ENCODE measurements at regions not wholly inside any gene's neighbourhood (a gene's known extent, or its start where the extent isn't known, plus 50 kb on each side); places are given as distances from the start of the nearest gene placed in this dataset.
"Not testable (repeated sequence)": the region's sequence is repeated elsewhere in the genome, so short reads cannot be mapped to it uniquely, and the experiment has no call there.

DNA sequence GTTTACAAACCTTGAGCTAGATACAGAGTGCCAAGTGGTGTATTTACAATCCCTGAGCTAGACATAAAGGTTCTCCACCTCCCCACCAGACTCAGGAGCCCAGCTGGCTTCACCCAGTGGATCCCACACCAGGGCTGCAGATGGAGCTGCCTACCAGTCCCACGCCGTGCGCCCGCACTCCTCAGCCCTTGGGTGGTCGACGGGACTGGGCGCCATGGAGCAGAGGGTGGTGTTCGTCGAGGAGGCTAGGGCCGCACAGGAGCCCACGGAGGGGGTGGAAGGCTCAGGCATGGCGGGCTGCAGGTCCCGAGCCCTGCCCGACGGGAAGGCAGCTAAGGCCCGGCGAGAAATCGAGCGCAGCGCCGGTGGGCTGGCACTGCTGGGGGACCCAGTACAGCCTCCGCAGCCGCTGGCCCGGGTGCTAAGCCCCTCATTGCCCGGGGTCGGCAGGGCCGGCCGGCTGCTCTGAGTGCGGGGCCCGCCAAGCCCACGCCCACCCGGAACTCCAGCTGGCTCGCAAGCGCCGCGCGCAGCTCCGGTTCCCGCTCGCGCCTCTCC lies 421.1 kb upstream of the BCHE start:
- not testable (repeated sequence) for H3K27me3 Mint-ChIP-seq, H3K27ac Mint-ChIP-seq, H3K4me3 Mint-ChIP-seq, H3K4me1 Mint-ChIP-seq, H3K9me3 Mint-ChIP-seq, DNase-seq, ATAC-seq

DNA sequence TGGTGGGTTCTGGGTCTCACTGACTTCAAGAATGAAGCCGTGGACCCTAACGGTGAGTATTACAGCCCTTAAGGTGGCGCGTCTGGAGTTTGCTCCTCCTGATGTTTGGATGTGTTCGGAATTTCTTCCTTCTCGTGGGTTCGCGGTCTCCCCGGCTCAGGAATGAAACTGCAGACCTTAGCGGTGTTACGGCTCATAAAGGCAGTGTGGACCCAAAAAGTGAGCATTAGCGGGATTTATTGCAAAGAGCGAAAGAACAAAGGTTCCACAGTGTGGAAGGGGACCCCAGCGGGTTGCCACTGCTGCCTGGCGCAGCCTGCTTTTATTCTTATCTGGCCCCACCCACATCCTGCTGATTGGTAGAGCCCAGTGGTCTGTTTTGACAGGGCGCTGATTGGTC lies 420.5 kb upstream of the BCHE start:
- ATAC-seq, result no peak
- H3K4me3 Mint-ChIP-seq, result no peak overlapping the region
- no peaks in the 10 kb centered on the region for H3K27me3 Mint-ChIP-seq
- H3K4me1 Mint-ChIP-seq, result no peaks in the 10 kb centered on the region
- H3K9me3 Mint-ChIP-seq, result peaks cover 7 to 8% of the 10 kb centered on the region in 2 donors
- no peak overlapping the region for H3K27ac Mint-ChIP-seq
- DNase-seq, result no peak

DNA sequence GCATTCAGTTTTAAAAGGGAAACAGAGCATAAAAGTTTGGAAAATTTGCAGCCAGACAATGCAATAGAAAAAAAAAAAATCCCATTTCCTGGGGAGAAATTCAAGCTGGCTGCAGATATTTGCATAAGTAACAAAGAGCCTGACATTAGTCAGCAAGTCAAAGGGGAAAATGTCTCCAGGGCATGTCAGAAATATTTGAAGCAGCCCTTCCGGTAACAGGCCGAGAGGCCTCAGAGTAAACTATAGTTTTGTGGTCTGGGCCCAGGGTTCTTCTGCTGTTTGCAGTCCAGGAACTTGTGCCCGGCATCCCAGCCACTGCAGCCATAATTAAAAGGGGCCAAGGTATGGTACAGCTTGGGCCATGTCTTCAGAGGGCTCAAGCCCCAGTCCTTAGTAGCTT lies 411.6 kb upstream of the BCHE start:
- DNase-seq, result no peak
- Mint-ChIP-seq H3K9me3 (peaks cover 14 to 17% of the 10 kb centered on the region in 2 donors), H3K4me3 (no peak overlapping the region), H3K4me1 (no peaks in the 10 kb centered on the region), H3K27me3 (no peaks in the 10 kb centered on the region), H3K27ac (no peak overlapping the region)
- no peak for ATAC-seq

DNA sequence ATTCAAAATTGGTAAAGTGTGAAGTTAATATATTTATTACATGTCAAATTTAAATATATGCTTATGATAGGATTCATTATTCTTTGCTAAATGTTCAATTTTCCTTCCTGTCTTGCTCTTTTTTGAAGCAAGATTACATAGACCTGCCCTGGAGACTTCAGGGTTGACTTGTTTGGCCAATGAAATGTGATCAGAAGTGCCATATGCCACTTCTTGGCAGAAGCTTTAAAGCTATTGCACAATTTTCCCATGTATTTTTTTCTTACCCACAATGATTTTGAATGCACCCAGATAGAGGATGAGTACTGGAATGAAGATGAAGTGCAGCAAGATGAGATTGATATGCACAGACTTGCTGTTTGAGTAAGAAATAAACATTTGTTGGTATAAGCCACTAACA lies 406.3 kb upstream of the BCHE start:
- ATAC-seq (no peak), DNase-seq (no peak)
- Mint-ChIP-seq H3K4me1 (no peaks in the 10 kb centered on the region), H3K27ac (no peak overlapping the region), H3K9me3 (peaks cover 5 to 6% of the 10 kb centered on the region in 2 donors), H3K4me3 (no peak overlapping the region), H3K27me3 (no peaks in the 10 kb centered on the region)

DNA sequence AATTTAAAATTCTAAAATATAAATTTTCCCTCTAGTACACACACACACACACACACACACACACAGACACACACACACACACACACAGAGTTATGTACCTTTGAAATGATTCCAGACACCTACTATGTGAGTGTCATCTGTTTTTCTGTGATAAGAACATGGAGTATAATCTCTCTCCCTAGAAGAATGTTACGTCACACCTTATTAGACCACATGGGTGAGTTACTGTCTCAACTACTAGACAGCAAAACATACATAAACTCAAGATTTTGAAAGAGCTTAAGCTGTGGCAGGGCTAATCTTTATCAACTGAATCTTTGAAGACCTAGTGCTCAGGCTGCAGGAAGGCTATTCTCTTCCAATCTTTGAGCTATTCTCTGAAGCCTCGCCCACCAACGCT lies 385.9 kb upstream of the BCHE start:
- Mint-ChIP-seq H3K27me3 (no peaks in the 10 kb centered on the region), H3K4me1 (no peaks in the 10 kb centered on the region), H3K9me3 (peaks cover 0 to 7% of the 10 kb centered on the region in 2 donors), H3K27ac (no peak overlapping the region), H3K4me3 (no peak overlapping the region)
- no peak for DNase-seq
- no peak for ATAC-seq

DNA sequence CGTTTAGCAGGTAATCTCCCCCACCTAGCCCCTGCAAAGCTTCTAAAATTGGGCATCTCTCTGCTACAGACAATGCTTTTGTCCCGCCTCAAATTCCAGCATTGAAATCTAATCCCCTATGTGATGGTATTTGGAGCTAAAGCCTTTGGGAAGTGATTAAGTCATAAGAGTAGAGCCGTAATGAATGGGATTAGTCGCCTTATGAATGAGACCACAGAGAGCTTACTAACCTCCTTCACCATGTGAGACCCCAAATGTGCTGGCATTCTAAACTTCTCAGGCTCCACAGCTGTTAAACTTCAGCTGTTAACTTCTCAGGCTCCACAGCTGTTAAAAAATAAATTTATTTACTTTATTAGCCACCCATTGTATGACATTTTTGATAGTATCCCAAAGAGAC lies 374.2 kb upstream of the BCHE start:
- Mint-ChIP-seq H3K4me3 (no peak overlapping the region), H3K27ac (no peak overlapping the region), H3K9me3 (no peaks in the 10 kb centered on the region), H3K4me1 (no peaks in the 10 kb centered on the region), H3K27me3 (no peaks in the 10 kb centered on the region)
- ATAC-seq (no peak), DNase-seq (no peak)

DNA sequence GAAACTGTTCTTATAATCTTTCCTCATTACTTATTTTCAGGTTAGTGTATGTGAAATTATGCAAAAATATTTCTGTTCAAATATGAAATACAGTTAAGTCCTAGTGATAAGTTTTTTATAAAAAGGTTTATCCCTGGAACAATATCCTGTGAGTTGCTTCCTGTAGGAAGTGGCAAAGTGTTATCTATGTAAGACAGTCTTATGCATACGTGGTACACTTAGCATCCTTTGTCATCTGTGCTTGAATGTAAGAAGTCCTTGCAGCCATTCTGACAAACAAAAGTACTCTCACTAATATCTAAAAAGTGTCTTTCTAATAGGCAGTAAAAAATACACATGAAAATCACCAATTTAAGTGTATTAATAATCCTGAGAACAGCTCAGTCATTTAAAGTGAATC lies 372.5 kb upstream of the BCHE start:
- Mint-ChIP-seq H3K9me3 (no peaks in the 10 kb centered on the region), H3K4me3 (no peak overlapping the region), H3K27me3 (no peaks in the 10 kb centered on the region), H3K27ac (no peak overlapping the region), H3K4me1 (no peaks in the 10 kb centered on the region)
- no peak for ATAC-seq
- DNase-seq, result no peak

DNA sequence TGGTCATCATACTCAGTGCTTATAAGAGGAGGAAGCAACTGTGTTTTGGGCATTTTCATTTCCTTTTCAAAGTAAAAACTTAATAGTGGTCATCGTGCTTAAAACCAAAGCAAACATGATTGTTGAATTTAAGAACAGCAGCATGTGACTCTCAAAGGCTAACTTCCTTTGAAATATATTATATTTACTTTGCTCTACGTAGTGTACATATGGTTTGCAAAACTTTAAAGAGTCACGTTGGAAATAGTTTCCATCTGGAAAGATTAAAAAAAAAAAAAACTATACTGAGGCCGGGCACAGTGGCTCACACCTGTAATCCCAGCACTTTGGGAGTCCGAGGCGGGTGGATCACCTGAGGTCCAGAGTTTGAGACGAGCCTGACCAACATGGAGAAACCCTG lies 367.9 kb upstream of the BCHE start:
- Mint-ChIP-seq H3K4me1 (no peaks in the 10 kb centered on the region), H3K4me3 (no peak overlapping the region), H3K27ac (no peak overlapping the region), H3K9me3 (peaks cover 6 to 7% of the 10 kb centered on the region in 2 donors), H3K27me3 (no peaks in the 10 kb centered on the region)
- ATAC-seq (no peak), DNase-seq (no peak)

DNA sequence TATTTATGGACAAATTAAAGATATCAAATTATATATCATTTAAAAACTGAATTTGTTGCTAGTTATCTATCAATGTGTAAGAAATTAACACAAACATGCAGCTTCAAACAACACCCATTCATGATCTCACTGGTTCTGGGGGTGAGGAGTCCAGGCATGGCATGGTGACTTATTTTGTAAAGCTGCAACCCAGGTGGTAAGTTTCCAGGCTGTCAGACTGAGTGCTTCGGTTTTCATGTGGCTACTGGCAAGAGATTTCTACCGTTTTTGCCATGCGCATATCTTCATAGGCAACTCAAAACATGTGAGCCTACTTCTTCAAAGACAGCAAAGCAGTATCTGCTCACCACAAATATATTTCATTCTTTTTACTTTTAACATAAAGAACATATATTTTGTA lies 364.3 kb upstream of the BCHE start:
- Mint-ChIP-seq H3K27ac (no peak overlapping the region), H3K4me1 (no peaks in the 10 kb centered on the region), H3K27me3 (no peaks in the 10 kb centered on the region), H3K9me3 (peaks cover 6 to 7% of the 10 kb centered on the region in 2 donors), H3K4me3 (no peak overlapping the region)
- ATAC-seq, result no peak
- DNase-seq, result no peak

DNA sequence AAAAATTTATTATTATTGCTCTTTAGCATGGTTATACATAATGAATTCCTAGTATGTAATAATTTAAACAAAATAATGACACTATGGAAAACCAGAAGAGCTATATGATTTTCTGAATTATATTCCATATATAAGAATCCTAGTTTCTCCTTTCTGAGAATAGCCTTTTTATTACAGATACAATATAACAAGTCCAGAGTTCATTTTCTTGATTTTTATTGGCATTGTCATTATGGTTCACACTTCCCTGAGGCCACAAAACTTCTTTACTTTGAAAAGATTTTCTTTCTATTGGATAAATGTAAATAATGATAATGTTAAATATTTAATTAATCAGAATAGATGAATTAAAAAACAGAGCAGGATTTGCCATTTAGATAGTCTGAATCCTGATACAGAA lies 362.3 kb upstream of the BCHE start:
- ATAC-seq (no peak), DNase-seq (no peak)
- Mint-ChIP-seq H3K27me3 (no peaks in the 10 kb centered on the region), H3K27ac (no peak overlapping the region), H3K9me3 (peaks cover 6 to 7% of the 10 kb centered on the region in 2 donors), H3K4me3 (no peak overlapping the region), H3K4me1 (no peaks in the 10 kb centered on the region)

DNA sequence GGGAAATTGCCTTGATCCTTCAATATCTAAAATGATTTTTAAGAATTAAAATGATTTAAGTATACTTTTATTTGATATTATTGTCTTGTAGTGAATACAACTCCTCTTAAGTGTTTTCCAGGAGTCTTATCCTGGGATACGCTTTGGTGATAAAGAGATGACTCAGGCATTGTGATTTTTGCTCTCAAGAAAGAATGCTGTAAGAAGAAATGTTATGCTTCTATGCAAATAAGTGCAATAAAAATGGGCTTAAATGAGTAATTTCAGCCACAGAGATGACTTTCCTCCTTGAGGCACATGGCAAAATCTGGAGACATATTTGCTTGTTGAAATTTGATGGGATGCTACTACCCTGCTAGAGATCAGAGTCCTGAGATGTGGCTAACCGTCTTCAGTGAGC lies 358.6 kb upstream of the BCHE start:
- Mint-ChIP-seq H3K4me3 (no peak overlapping the region), H3K9me3 (peaks cover 4 to 6% of the 10 kb centered on the region in 2 donors), H3K27me3 (no peaks in the 10 kb centered on the region), H3K4me1 (no peaks in the 10 kb centered on the region), H3K27ac (no peak overlapping the region)
- ATAC-seq (no peak), DNase-seq (no peak)

DNA sequence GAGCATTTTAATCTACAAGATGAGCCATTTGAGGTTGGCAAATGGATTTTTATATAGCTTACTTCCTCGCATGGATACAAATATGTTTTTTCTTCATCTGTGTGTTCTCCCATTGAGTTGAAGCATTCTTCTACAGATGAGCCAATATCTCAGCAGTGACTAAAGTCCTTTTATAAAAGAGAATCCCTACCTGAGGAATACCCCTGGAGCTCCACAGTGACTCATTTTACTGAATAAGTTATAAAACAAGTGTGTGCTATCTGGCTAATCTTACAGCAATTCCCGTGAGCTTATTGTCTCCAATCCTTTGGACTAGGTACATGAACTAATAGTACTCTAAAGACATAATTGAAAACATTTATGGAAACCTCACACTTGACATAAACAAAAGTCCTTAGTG lies 354.2 kb upstream of the BCHE start:
- H3K9me3 Mint-ChIP-seq, result peaks cover 0 to under 1% of the 10 kb centered on the region in 2 donors
- no peaks in the 10 kb centered on the region for H3K27me3 Mint-ChIP-seq
- H3K4me1 Mint-ChIP-seq, result no peaks in the 10 kb centered on the region

DNA sequence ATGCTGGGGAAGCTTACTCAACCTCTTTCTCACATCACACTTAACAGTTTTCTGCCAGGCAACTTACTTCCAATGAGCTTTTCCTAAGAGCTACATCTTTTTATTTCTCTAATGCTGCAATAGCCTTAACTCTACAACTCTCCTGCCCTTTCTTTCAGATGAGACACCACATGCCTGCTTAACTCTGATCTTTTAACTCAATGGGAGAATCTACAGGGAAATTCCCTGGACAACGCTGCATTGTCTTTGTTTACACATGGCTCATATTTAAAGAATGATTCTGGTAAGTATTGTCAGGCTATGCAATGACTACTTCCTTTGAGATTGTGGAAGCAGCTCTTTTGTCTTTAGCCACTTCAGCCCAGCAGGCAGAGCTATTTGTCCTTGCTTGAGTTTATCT lies 353.1 kb upstream of the BCHE start:
- Mint-ChIP-seq H3K27ac (no peak overlapping the region), H3K27me3 (no peaks in the 10 kb centered on the region), H3K4me1 (no peaks in the 10 kb centered on the region), H3K9me3 (peaks cover 8 to 10% of the 10 kb centered on the region in 2 donors), H3K4me3 (no peak overlapping the region)
- DNase-seq, result no peak
- no peak for ATAC-seq

More for the DNA sequence above, 354.2 kb upstream of the BCHE start:
- H3K4me3 Mint-ChIP-seq, result no peak overlapping the region
- no peak for DNase-seq
- H3K27ac Mint-ChIP-seq, result no peak overlapping the region
- no peak for ATAC-seq

DNA sequence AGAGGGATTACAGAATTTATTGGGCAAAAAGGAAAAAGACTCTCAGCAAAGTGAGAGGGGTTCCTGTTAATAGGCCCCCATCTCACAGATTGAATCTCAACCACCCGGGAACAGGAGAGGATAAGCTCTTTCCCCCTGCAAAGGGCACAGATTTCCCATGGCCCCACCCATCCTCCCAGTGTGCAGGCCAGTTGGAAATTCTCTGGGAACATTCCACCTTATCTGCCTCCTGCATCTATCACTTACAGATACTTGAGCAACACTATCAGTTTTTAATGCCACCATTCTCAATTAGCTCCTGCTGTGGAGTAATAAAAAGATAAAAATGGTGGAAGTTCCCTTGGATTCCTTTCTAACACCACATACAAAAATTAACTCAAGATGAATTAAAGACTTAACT lies 350.0 kb upstream of the BCHE start:
- DNase-seq, result no peak
- Mint-ChIP-seq H3K9me3 (peaks cover 8 to 10% of the 10 kb centered on the region in 2 donors), H3K4me1 (no peaks in the 10 kb centered on the region), H3K4me3 (no peak overlapping the region), H3K27me3 (no peaks in the 10 kb centered on the region), H3K27ac (no peak overlapping the region)
- ATAC-seq, result no peak

DNA sequence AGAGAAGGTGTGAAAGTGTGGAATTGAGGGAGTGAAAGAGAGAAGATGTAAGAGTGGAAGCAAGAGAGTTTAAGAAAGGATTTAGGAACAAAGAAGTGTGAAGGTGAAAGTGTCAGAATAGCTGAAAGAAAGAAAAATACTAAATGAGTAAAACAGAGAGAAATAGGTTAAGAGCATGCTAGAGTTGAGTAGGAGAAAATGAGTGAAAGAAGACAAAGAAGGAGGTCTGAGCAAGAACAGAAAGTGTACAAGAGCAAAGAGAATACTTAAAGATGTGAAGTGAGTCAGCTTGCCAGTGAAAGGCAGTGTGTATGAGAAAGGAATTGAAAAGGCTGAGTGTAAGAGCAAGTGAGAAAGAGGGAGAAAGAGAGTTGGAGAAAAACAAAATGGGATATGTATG lies 348.8 kb upstream of the BCHE start:
- no peak for ATAC-seq
- Mint-ChIP-seq H3K4me1 (no peaks in the 10 kb centered on the region), H3K27me3 (no peaks in the 10 kb centered on the region), H3K9me3 (peaks cover 8 to 10% of the 10 kb centered on the region in 2 donors), H3K27ac (no peak overlapping the region), H3K4me3 (no peak overlapping the region)
- no peak for DNase-seq

DNA sequence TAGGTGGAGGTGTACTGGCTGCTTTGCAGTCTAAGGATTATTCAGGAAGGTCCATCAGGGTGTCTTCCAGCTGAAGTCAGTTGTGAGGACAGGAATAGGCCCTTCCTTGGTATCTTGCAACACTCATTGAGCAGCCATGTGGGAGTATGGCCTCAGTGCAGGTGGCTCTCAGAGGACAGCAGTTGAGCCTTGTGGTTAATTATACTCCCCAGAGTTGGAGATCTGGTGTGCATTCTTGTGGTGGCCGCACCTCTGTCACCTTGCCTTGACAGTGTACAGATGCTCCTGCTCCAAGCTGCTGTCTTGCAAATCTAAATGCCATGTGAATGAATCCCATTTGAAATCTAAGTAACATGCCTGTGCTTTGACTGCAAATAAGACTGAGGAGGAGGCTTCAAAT lies 339.9 kb upstream of the BCHE start:
- DNase-seq (no peak), ATAC-seq (no peak)
- H3K27ac Mint-ChIP-seq, result no peak overlapping the region
- H3K27me3 Mint-ChIP-seq, result no peaks in the 10 kb centered on the region
- H3K9me3 Mint-ChIP-seq, result peaks cover 4 to 15% of the 10 kb centered on the region in 2 donors
- no peaks in the 10 kb centered on the region for H3K4me1 Mint-ChIP-seq
- no peak overlapping the region for H3K4me3 Mint-ChIP-seq

DNA sequence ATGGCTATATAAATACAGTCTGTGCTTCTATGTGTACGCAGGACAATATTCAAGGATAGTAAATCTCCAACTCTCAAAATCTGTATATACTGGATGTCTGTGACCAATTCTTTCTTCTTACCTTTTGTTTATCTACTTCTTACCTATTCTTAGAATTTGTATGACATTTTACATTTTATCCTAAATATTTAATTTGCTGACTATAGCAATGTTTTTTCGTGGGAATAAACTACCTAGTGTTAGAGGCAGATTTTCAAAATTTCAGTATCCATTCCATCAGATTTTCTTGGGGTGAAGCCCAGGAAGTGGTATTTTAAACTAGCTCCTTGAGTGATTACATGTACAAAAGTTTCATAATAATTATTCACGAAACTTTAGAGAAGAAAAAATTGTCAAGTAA lies 334.5 kb upstream of the BCHE start:
- no peak overlapping the region for H3K4me3 Mint-ChIP-seq
- H3K27ac Mint-ChIP-seq, result no peak overlapping the region
- H3K27me3 Mint-ChIP-seq, result no peaks in the 10 kb centered on the region
- no peak for ATAC-seq
- H3K9me3 Mint-ChIP-seq, result peaks cover 5 to 16% of the 10 kb centered on the region in 2 donors
- DNase-seq, result no peak
- no peaks in the 10 kb centered on the region for H3K4me1 Mint-ChIP-seq

Measured in stimulated activated naive CD8-positive, alpha-beta T cell treated with anti-CD3 and anti-CD28 coated beads, Interleukin-15, amount 100 ng/mL, for 72 hours (primary cell).